Naive B cell (primary cell): ENCODE measurements at regions not wholly inside any gene's neighbourhood (a gene's known extent, or its start where the extent isn't known, plus 50 kb on each side); places are given as distances from the start of the nearest gene placed in this dataset.
A peak's percentile ranks its signal among the peaks of the same experiment; 100 is the strongest.

Experiments used
- ATAC-seq, 2 donors: fragments of 150-1000 bp; cut with Tn5 transposase; 2 replicates each; pipeline ENCODE4 v1.10.0; 2021; ENCODE audit warnings: low read depth in 2 of 2, mild to moderate bottlenecking in 2 of 2, moderate library complexity in 2 of 2
- DNase-seq: peaks from one replicate; pipeline ENCODE4 v3.0.0; 2022
- H3K27ac Mint-ChIP-seq, 6 donors: one replicate each; pipeline ENCODE4 v1.8.0; 2020 to 2022; ENCODE audit warnings: mild to moderate bottlenecking in 6 of 6, mixed read lengths in 6 of 6, moderate library complexity in 5 of 6, inconsistent platforms in 2 of 6
- H3K27me3 Mint-ChIP-seq, 3 donors: one replicate each; pipeline ENCODE4 v1.8.0; 2021 to 2022; ENCODE audit warnings: mixed read lengths in 3 of 3, mild to moderate bottlenecking in 1 of 3
- H3K36me3 Mint-ChIP-seq, 2 donors: one replicate each; pipeline ENCODE4 v1.8.0; 2020 to 2022; ENCODE audit warnings: mixed read lengths in 2 of 2, inconsistent platforms in 1 of 2, mild to moderate bottlenecking in 1 of 2
- H3K4me1 Mint-ChIP-seq, 3 donors: one replicate each; pipeline ENCODE4 v1.8.0; 2020 to 2022; ENCODE audit warnings: mixed read lengths in 3 of 3, inconsistent platforms in 1 of 3, mild to moderate bottlenecking in 1 of 3, moderate library complexity in 1 of 3
- H3K4me3 Mint-ChIP-seq, 8 donors: one replicate each; pipeline ENCODE4 v1.8.0; 2020 to 2022; ENCODE audit warnings: mild to moderate bottlenecking in 8 of 8, mixed read lengths in 8 of 8, moderate library complexity in 8 of 8, inconsistent platforms in 2 of 8
- H3K9me3 Mint-ChIP-seq, 7 donors: one replicate each; pipeline ENCODE4 v1.8.0; 2020 to 2022; ENCODE audit warnings: mixed read lengths in 7 of 7, mild to moderate bottlenecking in 5 of 7, inconsistent platforms in 2 of 7, moderate library complexity in 1 of 7

DNA sequence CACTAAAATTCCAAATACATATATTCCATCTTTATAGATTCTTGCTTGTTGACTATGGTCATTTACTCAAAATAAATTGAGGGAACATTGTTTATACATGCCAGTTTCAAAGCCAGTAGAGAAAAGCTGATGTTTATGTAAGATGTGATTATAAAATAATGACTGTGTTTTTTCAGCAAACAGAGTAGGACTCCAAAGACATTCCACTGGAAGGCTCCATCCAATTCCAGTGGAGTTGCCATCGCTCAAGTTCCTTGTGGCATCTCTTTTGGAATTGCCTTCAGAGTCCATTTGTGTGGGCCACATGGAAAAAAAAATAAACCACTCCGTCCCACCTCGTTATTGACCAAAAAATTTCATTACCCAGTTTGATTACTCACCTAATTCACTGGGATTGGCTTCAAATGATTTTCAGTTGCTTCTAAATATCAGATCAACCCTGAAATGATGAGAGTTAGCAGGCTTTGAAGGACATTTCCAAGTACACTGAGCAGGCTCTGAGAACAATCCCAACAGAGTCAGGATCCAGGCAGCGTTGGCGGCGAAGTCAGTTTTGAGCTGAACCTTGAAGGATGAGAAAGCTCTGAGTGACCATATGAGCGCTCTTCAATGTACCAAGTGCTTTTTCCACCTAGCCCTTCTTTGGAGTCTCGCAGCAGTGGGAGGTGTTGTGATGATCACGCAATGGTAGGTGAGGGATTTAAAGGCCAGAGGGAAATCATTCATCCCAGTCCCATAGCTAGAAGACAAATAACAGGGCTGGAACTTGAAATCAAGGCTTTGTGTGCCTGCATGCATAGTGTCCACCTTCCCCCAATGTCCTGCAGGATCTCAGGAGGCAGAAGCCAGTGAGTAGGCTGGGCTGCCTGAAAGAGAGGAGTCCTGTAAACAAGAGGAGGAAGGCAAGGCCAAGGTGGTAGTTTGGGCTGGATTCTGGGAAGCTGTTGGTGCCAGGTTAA, 281.7 kb downstream of the CDC5L start:
- DNase-seq, result no peak
- no peak for ATAC-seq
- H3K36me3 Mint-ChIP-seq, result no peaks in the 10 kb centered on the region
- no peak overlapping the region for H3K27ac Mint-ChIP-seq
- H3K4me1 Mint-ChIP-seq, result peaks cover 0 to 14% (median 0%) of the 10 kb centered on the region in 3 donors
- peak overlapping the region in 1 of 8 donors; percentile 5 for H3K4me3 Mint-ChIP-seq
- H3K9me3 Mint-ChIP-seq, result no peaks in the 10 kb centered on the region
- H3K27me3 Mint-ChIP-seq, result peaks cover 4 to 23% (median 13%) of the 10 kb centered on the region in 3 donors

DNA sequence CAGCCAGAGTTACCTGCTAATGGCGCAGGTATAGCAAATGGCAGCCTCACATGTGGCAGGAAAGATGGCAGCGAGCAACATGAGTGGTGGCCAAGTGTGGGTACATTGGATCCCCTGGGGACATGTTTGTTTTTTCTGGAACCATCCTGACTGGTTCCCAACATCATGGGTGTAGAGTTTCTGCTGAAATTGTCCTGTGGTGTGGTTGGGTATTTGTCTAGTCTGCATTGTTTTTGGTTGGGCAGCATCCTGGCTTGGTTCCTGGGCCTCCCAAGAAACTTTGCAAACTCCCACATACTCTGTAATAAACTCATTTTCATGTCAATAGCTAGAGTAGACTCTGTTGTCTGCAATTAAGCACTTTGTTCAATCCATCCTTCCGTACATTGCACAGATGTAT, 282.6 kb downstream of the CDC5L start:
- Mint-ChIP-seq H3K27ac (no peak overlapping the region), H3K9me3 (no peaks in the 10 kb centered on the region), H3K4me1 (peaks cover 0 to 14% (median 0%) of the 10 kb centered on the region in 3 donors), H3K36me3 (no peaks in the 10 kb centered on the region), H3K4me3 (no peak overlapping the region), H3K27me3 (peaks cover 4 to 23% (median 13%) of the 10 kb centered on the region in 3 donors)
- DNase-seq (no peak), ATAC-seq (no peak)

DNA sequence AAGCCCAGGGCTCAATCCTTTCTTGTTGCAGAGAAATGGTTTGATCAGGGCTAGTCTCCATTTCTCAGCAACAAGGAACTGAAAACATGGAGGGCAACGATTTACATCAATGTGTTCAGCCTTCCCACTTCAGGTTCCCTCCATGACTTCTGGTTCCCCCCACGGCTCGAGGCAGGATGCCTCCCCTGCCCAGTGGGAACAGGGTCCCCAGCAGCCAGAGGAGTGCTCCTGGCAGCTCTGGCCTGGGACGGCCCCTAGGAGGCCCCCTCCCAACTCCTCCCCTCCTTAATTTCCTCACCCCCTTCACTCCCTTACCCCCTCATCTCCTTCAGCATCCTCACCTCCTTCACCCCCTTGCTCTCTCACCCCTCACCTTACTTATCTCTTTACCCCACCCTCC, 283.8 kb downstream of the CDC5L start:
- ATAC-seq (no peak), DNase-seq (no peak)
- H3K4me1 Mint-ChIP-seq, result peaks cover 0 to 14% (median 0%) of the 10 kb centered on the region in 3 donors
- no peaks in the 10 kb centered on the region for H3K36me3 Mint-ChIP-seq
- H3K27me3 Mint-ChIP-seq, result peaks cover 4 to 23% (median 13%) of the 10 kb centered on the region in 3 donors
- H3K27ac Mint-ChIP-seq, result no peak overlapping the region
- H3K9me3 Mint-ChIP-seq, result no peaks in the 10 kb centered on the region
- no peak overlapping the region for H3K4me3 Mint-ChIP-seq

DNA sequence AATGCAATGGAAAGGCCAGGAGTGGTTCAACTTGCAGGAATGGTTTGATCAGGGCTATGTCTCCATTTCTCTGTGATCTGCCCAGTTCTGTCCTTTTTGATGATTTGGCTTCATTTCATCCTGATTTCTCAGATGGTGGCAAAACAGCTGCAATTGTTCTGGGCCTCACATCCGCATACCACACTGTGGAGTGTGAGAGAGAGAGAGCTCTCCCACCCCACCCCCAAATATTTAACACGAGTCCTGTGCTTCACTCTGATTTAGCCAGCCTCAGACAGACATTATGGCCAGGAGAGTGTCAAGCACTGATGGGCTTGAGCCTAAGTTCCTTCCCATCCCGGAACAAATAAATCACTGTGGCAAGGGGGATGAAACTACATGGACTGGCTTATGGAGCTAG, 284.6 kb downstream of the CDC5L start:
- Mint-ChIP-seq H3K4me1 (peaks cover 0 to 9% (median 0%) of the 10 kb centered on the region in 3 donors), H3K36me3 (no peaks in the 10 kb centered on the region), H3K4me3 (no peak overlapping the region), H3K27me3 (peaks cover 0 to 23% (median 13%) of the 10 kb centered on the region in 3 donors), H3K27ac (no peak overlapping the region), H3K9me3 (no peaks in the 10 kb centered on the region)
- no peak for DNase-seq
- no peak for ATAC-seq

DNA sequence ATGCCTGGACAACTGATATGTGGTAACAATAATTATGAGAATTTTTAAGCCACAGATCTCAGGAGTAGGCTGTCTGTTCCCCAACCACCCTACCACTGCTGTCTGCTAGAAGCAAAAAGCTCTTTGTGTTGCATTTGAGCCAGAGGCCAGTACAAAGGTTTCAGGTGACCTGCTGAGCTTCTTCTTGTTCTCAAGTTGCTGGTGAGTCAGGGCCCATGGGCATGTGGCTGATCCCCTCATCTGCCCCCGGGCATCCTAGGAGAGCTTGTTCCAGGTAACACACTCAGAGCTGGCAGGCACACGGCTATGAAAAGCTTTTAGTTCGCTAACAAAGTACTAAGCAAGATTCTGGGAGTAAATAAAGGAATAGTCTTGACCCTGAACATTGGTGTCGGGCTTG, 285.3 kb downstream of the CDC5L start:
- no peaks in the 10 kb centered on the region for H3K36me3 Mint-ChIP-seq
- no peak overlapping the region for H3K27ac Mint-ChIP-seq
- peaks cover 0 to 19% (median 12%) of the 10 kb centered on the region in 3 donors for H3K27me3 Mint-ChIP-seq
- ATAC-seq (no peak), DNase-seq (no peak)
- H3K4me3 Mint-ChIP-seq, result no peak overlapping the region
- H3K4me1 Mint-ChIP-seq, result peaks cover 0 to 2% (median 0%) of the 10 kb centered on the region in 3 donors
- H3K9me3 Mint-ChIP-seq, result no peaks in the 10 kb centered on the region

DNA sequence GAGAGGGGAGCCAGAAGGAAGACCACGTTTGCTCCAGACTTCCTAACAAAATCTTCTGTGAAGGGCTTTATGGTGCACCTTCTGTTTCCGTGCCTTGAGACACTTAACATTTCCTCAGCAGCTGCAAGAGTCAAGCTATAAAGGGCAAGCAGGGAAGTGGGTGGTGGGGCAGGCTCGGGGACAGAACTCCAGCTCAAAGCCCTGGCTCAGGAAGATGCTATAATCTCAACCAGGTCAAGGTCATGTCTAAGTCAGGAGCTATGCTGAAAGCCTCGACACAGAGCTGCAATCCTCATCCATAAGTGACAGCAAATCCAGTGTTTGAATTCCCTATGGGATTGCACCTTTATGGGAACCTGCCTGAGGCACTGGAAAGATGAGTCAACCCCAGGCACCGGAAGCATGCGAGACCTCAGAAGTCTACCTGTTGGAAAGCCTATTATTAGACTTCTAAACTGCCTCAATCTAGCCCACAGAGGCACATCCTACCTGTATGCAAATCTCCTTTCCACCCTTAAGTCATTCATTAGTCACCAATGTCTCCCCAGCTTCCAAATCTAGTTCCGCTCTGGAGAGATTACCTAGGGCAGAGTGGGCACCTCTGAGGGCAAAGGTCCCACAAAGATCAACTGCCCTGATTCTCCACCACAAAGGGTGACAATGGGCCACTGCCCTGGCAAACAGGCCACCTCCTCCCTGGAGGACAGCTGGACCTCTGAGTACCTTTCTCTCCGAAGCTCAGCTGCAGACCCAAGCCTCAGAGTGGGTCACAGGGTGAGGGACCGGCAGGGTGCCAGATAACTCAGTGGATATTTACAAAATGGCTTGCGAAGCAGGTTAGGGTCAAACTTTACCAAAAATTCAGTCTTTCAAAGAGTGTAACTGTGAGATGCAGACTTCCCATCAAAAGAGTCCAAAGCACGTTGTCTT, 287.0 kb downstream of the CDC5L start:
- peaks cover 0 to 9% (median 9%) of the 10 kb centered on the region in 3 donors for H3K27me3 Mint-ChIP-seq
- no peaks in the 10 kb centered on the region for H3K9me3 Mint-ChIP-seq
- no peak overlapping the region for H3K27ac Mint-ChIP-seq
- ATAC-seq (no peak), DNase-seq (no peak)
- H3K4me1 Mint-ChIP-seq, result no peaks in the 10 kb centered on the region
- H3K4me3 Mint-ChIP-seq, result no peak overlapping the region
- H3K36me3 Mint-ChIP-seq, result no peaks in the 10 kb centered on the region

DNA sequence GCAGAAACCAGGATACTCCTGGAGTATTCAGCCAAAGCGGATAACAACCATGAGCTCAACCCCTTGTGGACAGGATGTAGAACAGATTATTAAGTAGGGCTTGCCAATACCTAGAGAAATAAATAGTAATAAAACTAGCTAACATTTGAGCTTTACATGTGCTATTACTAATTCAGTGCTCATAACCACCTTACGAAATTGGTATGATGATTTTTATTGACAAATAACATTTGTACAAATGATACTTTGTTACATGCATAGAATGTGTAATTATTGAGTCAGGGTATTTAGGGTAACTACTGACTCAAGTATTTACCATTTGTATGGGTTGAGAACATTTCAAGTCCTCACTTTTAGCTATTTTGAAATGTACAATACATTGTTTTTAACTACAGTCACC, 287.9 kb downstream of the CDC5L start:
- DNase-seq (no peak), ATAC-seq (no peak)
- Mint-ChIP-seq H3K4me1 (no peaks in the 10 kb centered on the region), H3K27ac (no peak overlapping the region), H3K9me3 (no peaks in the 10 kb centered on the region), H3K36me3 (no peaks in the 10 kb centered on the region), H3K27me3 (peaks cover 0 to 9% (median 9%) of the 10 kb centered on the region in 3 donors), H3K4me3 (no peak overlapping the region)

DNA sequence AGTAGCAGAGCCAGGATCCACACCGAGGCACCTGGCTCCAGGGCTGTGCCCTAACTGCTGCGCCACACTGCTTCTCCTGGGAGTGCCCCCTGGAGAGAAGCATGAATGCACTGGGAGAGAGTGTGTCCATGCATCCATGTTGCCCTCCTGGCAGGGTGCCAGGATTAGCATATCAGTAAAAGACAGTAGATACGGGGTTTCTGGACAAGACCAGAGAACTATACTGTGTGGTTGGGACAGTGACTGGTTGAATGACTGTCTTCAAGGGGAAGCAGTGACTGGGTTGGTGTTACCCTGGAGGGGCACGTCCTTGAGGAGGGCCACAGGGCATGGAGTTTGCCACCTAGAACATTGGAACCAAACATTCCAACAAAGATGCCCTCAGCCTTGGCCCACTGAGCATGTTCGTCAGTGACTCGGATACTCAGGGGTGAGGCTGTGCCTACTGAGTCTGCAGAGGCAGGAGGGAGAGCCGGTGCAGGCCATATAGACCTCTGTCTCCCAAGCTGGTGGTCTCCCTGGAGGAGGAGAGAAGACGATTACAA, 288.8 kb downstream of the CDC5L start:
- Mint-ChIP-seq H3K27ac (no peak overlapping the region), H3K36me3 (no peaks in the 10 kb centered on the region), H3K9me3 (no peaks in the 10 kb centered on the region), H3K27me3 (peaks cover 0 to 11% (median 9%) of the 10 kb centered on the region in 3 donors), H3K4me1 (no peaks in the 10 kb centered on the region), H3K4me3 (no peak overlapping the region)
- no peak for ATAC-seq
- DNase-seq, result no peak

DNA sequence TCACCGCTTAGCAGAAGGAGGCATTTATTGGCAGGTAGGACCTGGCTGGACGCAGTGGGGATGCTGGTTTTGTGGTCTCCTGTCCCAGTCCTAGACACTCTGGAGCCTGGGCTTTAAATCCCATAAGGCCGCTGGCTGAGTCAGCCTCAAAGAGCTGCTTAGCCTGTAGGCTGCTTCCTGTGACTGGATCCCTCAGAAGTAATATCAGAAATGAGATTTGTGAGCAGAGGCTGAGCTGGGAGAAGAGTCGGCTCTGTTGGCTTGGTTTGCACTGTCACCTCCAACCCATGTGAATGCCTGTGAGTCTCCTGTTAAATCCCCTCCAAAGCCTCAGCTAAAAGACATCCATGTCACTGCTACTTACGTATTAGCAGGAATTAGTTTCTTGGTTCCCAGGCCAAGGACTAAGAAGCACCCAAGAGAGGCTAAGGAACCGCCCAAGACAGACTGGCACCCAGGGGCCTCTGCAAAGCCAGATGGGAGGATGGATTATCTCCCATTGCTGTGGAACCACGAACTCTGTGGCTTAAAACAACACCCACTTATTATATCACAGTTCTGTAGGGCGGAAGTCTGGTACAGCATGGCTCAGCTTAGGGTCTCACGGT, 289.4 kb downstream of the CDC5L start:
- Mint-ChIP-seq H3K36me3 (no peaks in the 10 kb centered on the region), H3K27ac (no peak overlapping the region)

DNA sequence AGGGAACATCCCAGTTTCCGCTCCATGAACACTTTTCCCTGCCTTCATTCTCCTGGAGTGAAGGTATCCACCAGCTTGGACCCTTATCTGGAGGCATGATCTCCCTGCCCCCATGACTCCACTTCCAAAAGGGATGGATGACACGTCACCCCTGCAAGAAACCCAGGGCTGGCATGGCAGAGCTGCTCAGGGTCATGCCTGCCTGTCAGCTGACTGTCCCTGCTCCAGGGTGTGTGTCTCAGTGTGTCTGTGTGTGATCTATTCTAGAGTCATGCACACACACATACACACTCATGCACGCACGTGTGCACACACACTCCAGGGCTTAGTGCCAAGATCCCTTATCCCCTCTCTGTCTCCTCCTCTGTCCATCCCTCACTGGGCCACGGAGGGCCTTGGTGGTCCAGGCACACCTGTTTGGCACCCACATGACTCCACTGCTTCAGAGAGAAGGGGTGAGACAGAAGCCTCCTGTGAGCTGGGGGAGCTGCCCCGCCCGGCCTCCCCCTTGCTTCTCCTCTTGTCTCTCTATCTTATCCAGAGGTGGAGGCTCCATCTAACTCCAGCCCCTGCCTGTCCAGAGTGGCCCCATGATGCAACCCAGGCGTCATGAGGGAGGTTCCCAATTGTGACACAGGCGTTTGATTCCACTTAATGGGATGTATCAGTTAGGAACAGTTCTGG, 290.9 kb downstream of the CDC5L start:
- Mint-ChIP-seq H3K4me3 (no peak overlapping the region), H3K9me3 (peaks cover 0 to 4% (median 0%) of the 10 kb centered on the region in 7 donors), H3K4me1 (no peaks in the 10 kb centered on the region), H3K36me3 (no peaks in the 10 kb centered on the region), H3K27ac (no peak overlapping the region), H3K27me3 (peaks cover 0 to 14% (median 10%) of the 10 kb centered on the region in 3 donors)
- ATAC-seq, result no peak
- DNase-seq, result no peak

More for the DNA sequence above, 289.4 kb downstream of the CDC5L start:
- ATAC-seq, result no peak
- H3K4me1 Mint-ChIP-seq, result no peaks in the 10 kb centered on the region
- DNase-seq, result no peak
- H3K4me3 Mint-ChIP-seq, result no peak overlapping the region
- H3K9me3 Mint-ChIP-seq, result peaks cover 0 to 3% (median 0%) of the 10 kb centered on the region in 7 donors
- H3K27me3 Mint-ChIP-seq, result peaks cover 0 to 7% (median 2%) of the 10 kb centered on the region in 3 donors

DNA sequence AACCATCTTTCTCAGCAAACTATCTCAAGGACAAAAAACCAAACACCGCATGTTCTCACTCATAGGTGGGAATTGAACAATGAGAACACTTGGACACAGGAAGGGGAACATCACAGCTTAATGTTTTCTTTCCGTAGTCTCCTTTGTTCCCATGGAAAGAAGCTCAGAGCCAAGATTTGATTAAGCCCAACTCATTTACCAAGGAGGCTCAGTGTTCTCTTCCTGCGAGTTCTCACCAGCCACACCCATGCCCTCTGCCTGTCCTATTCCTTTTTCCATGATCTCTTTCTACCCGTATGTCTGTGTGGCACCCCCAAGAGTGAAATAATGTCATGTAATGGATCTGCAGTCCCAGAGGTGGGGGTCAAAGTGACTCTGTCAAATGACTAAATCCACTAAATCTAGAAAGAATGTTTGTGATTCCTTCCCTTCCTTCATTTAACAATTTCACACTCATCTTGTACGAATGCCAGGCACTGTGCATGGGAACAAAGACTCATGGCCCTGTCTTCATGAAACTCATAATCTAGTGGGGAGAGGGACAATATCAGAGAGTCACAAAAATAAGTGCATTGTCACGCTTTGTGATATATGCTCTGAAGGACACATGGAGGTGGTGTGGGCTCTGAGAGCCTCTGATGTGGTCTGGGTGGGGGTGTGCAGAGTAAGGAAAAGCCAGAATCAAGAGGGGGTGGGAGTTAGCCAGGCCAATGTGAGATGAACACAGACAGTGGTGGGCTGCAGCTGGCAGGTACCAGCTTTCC, 292.1 kb downstream of the CDC5L start:
- no peaks in the 10 kb centered on the region for H3K4me1 Mint-ChIP-seq

DNA sequence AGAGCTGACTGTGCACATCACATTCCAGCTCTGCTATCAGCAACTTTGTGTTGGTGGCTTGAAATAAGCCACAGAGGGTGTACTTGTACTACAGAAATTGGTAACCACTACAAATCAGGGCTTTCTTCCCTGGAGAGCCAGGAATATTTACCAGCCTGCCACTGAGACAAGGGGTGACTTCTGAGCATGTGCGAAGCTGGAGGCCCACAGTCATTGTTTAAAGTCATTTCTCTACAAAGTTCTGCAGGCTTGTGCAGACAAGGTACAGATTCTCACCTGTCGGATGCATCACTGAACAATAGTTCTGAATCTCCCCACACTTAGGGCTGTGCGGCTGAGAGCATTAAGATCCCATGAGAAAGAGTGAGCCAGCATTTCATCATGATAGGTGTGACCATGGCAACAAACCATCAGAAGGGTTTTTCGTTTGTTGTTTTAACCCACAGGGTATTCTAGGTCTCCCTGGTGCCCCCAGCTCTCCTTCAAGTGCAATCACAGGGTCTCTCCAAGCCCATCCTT, 292.8 kb downstream of the CDC5L start:
- ATAC-seq (no peak), DNase-seq (no peak)
- Mint-ChIP-seq H3K9me3 (peaks cover 0 to 4% (median 0%) of the 10 kb centered on the region in 7 donors), H3K27me3 (peaks cover 0 to 19% (median 18%) of the 10 kb centered on the region in 3 donors), H3K4me1 (no peaks in the 10 kb centered on the region), H3K36me3 (no peaks in the 10 kb centered on the region), H3K27ac (no peak overlapping the region), H3K4me3 (no peak overlapping the region)

More for the DNA sequence above, 292.1 kb downstream of the CDC5L start:
- DNase-seq, result no peak
- no peak for ATAC-seq
- Mint-ChIP-seq H3K27me3 (peaks cover 0 to 18% (median 17%) of the 10 kb centered on the region in 3 donors), H3K27ac (no peak overlapping the region), H3K9me3 (peaks cover 0 to 4% (median 0%) of the 10 kb centered on the region in 7 donors), H3K4me3 (no peak overlapping the region), H3K36me3 (no peaks in the 10 kb centered on the region)
